ENCODE measurements at regions not wholly inside any gene's neighbourhood (a gene's known extent, or its start where the extent isn't known, plus 50 kb on each side); places are given as distances from the start of the nearest gene placed in this dataset.

- TF ChIP-seq CTCF (IDR thresholded peaks at IDR 0.05; ENCODE audit: poor library complexity, severe bottlenecking) (no peak), RAD21 (conservative IDR thresholded peaks at IDR 0.05) (no peak), EZH2 (IDR thresholded peaks at IDR 0.05; ENCODE audit: borderline replicate concordance, insufficient read depth, low read length, poor library complexity, severe bottlenecking) (no peak), EP300 (conservative IDR thresholded peaks at IDR 0.05; ENCODE audit: poor library complexity, severe bottlenecking) (no peak), TAF1 (IDR thresholded peaks at IDR 0.05; ENCODE audit: low read depth) (no peak), SMC3 (conservative IDR thresholded peaks at IDR 0.05; ENCODE audit: poor library complexity) (no peak), POLR2AphosphoS5 (IDR thresholded peaks at IDR 0.05) (no peak)
Observed at GRCh38 chr12:74337951-74338350, 199.7 kb upstream of the ATXN7L3B start.

All from neural cell (in vitro differentiated cells).